ENCODE measurements at regions not wholly inside any gene's neighbourhood (a gene's known extent, or its start where the extent isn't known, plus 50 kb on each side); places are given as distances from the start of the nearest gene placed in this dataset.

- TF ChIP-seq, protein P1, sequence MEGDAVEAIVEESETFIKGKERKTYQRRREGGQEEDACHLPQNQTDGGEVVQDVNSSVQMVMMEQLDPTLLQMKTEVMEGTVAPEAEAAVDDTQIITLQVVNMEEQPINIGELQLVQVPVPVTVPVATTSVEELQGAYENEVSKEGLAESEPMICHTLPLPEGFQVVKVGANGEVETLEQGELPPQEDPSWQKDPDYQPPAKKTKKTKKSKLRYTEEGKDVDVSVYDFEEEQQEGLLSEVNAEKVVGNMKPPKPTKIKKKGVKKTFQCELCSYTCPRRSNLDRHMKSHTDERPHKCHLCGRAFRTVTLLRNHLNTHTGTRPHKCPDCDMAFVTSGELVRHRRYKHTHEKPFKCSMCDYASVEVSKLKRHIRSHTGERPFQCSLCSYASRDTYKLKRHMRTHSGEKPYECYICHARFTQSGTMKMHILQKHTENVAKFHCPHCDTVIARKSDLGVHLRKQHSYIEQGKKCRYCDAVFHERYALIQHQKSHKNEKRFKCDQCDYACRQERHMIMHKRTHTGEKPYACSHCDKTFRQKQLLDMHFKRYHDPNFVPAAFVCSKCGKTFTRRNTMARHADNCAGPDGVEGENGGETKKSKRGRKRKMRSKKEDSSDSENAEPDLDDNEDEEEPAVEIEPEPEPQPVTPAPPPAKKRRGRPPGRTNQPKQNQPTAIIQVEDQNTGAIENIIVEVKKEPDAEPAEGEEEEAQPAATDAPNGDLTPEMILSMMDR (IDR thresholded peaks at IDR 0.05; ENCODE audit: low read depth, low read length, missing control alignments) = no peak
- DNase-seq (ENCODE audit: extremely low read depth, low read depth) = no peak
Observed at GRCh38 chr9:16343249-16344237, 526.9 kb downstream of the BNC2 start.

GRCh38 chr9:16344343-16344742 lies 526.1 kb downstream of the BNC2 start:
- DNase-seq (ENCODE audit: extremely low read depth, low read depth) = peak; percentile 59
- H3K4me3 ChIP-seq (replicated peaks; ENCODE audit: low read depth, low read length) = no peak overlapping the region
- TF ChIP-seq, protein P1 (IDR thresholded peaks at IDR 0.05; ENCODE audit: low read depth, low read length, missing control alignments) = no peak

More at GRCh38 chr9:16343249-16344237, 526.9 kb downstream of the BNC2 start:
- H3K4me3 ChIP-seq (replicated peaks; ENCODE audit: low read depth, low read length) = no peak overlapping the region

DNA sequence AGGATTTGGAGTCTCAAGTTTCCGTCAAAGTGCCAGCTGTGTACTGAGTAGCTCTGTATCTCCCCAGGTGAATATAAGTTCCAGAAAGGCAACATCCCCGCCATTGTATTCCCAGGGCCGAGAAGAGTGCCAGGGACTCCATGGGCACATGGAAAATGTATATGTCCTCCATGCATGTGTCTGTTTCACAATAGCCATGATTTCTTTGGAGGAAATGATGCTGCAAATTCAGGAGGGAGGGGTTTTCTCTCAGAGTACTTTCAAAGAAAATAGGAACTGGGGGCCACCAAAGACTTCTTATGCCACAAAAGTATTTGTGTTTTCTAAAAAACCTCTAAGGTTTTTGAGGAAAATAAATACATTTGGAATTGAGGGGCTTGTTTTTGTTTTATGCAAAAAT lies 524.6 kb downstream of the BNC2 start:
- no peak overlapping the region for H3K4me3 ChIP-seq (replicated peaks; ENCODE audit: low read depth, low read length)
- DNase-seq (ENCODE audit: extremely low read depth, low read depth) = no peak
- TF ChIP-seq, protein P1 (IDR thresholded peaks at IDR 0.05; ENCODE audit: low read depth, low read length, missing control alignments) = no peak

DNA sequence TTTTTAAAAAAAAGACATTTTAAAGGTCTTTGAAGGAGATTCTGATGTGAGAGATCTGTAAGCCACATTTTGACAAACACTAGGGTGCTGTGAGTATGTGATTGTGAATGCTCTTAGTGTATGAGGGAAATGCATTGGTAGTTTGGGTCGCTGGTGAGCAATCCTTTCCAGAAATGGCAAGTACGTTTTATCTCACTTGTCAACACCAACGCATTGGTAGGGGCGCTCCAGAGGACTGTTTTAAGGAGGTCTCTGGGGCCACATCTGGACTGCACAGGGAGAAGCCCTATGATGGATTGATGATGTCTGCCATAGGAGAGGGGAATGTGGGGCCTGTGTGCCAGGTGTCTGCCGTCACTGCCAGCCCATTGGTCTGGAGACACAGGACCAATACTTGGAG lies 522.6 kb downstream of the BNC2 start:
- H3K4me3 ChIP-seq (replicated peaks; ENCODE audit: low read depth, low read length) = no peak overlapping the region
- TF ChIP-seq, protein P1 (IDR thresholded peaks at IDR 0.05; ENCODE audit: low read depth, low read length, missing control alignments) = no peak
- no peak for DNase-seq (ENCODE audit: extremely low read depth, low read depth)

GRCh38 chr9:16348531-16348930 lies 521.9 kb downstream of the BNC2 start:
- H3K4me3 ChIP-seq (replicated peaks; ENCODE audit: low read depth, low read length) = no peak overlapping the region
- DNase-seq (ENCODE audit: extremely low read depth, low read depth) = no peak
- TF ChIP-seq, protein P1 (IDR thresholded peaks at IDR 0.05; ENCODE audit: low read depth, low read length, missing control alignments) = no peak

DNA sequence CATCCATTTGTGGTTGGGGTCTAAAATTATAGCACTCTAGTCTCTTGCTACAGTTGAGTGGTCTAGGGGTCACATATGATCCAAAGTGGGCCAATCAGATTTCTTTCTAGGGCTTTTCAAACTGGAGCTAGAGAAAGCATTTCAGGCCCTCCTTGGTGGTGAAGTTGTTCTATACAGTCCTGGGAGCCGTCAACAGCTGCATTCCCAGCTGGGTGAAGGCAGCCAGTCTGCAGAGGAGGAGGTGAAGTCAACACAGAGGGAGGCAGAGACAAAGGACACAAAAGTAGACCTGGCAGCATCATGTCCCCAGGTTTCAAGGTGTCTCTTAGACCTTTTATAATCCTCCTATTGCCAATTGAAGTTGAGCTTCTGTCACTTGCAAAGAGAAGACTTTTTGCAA lies 518.2 kb downstream of the BNC2 start:
- no peak for DNase-seq (ENCODE audit: extremely low read depth, low read depth)
- no peak overlapping the region for H3K4me3 ChIP-seq (replicated peaks; ENCODE audit: low read depth, low read length)
- TF ChIP-seq, protein P1 (IDR thresholded peaks at IDR 0.05; ENCODE audit: low read depth, low read length, missing control alignments) = no peak
